HepG2 (cell line): ENCODE measurements at regions not wholly inside any gene's neighbourhood (a gene's known extent, or its start where the extent isn't known, plus 50 kb on each side); places are given as distances from the start of the nearest gene placed in this dataset.

Experiments
- ATAC-seq: fragments of 200-7000 bp; cut with Tn5 transposase; 3 replicates; pipeline ENCODE4 v1.9.1; 2020; ENCODE audit warnings: mild to moderate bottlenecking, moderate library complexity
- BruUV-seq: library from RNA; stranded (reverse); fragments of 400-500 nt; replicated peaks from 2 replicates; lab custom pipeline; 2021; lab: Mats Ljungman, UMichigan
- CTCF ChIA-PET: fragments of 300-600 bp; formaldehyde crosslinking; extraction: SDS; loops from one replicate; lab custom pipeline; 2021; ENCODE audit warnings: low total read pairs, inconsistent platforms, low intra/inter-chr PET ratio; lab: Yijun Ruan, JAX
- POLR2A ChIA-PET: fragments of 350-600 bp; sonication (Branson Sonifier 250); formaldehyde crosslinking; loops from one replicate; lab custom pipeline; 2020; ENCODE audit warnings: antibody characterized with exemption, inconsistent platforms; lab: Yijun Ruan, JAX
- DNase-seq: peaks from one replicate; pipeline ENCODE4 v3.0.0-alpha.2; 2015; ENCODE audit warnings: low spot score
- FAIRE-seq: peaks from 3 replicates; lab custom pipeline; 2011; peaks lifted over from hg19 to GRCh38; lab: Jason Lieb, UNC
- H2AFZ ChIP-seq: one replicate; pipeline ENCODE4 v1.6.1; 2011; ENCODE audit warnings: low read length, inconsistent platforms
- H3K27ac ChIP-seq: fragments of 300-600 bp; 3 replicates; pipeline ENCODE4 v1.8.0; 2011; ENCODE audit warnings: mixed run types, mild to moderate bottlenecking, mixed read lengths, low read length, inconsistent platforms; ENCODE audit not compliant: insufficient read depth; ENCODE audit errors: extremely low read length
- H3K27me3 ChIP-seq, 2 experiments: fragments of 200-600 bp in 1 of 2; 2 replicates in 1 of 2; 3 replicates in 1 of 2; pipeline versions ENCODE4 v1.6.0 to v1.8.0; 2011; ENCODE audit warnings: low read length in 2 of 2, mild to moderate bottlenecking in 2 of 2, moderate library complexity in 2 of 2, inconsistent platforms in 1 of 2; ENCODE audit not compliant: insufficient read depth in 2 of 2, control insufficient read depth in 1 of 2
- H3K36me3 ChIP-seq, 2 experiments: fragments of 200-600 bp in 1 of 2; replicated peaks in 1 of 2; 2 replicates in 1 of 2; 3 replicates in 1 of 2; pipeline versions ENCODE4 v1.5.1 to v1.8.0; 2011; ENCODE audit warnings: low read length in 2 of 2, inconsistent platforms in 1 of 2; ENCODE audit not compliant: insufficient read depth in 2 of 2, control insufficient read depth in 1 of 2
- H3K4me1 ChIP-seq: 2 replicates; pipeline ENCODE4 v1.5.1; 2012; ENCODE audit warnings: low read length, inconsistent platforms; ENCODE audit not compliant: insufficient read depth
- H3K4me2 ChIP-seq: 2 replicates; pipeline ENCODE4 v1.6.0; 2011; ENCODE audit warnings: low read depth, low read length, inconsistent platforms
- H3K4me3 ChIP-seq, 3 experiments: fragments of 200-600 bp in 1 of 3; sonication (generic), shearing (Covaris generic) in 1 of 3; replicated peaks in 1 of 3; 2 replicates each; pipeline ENCODE4 v1.5.1; 2011 to 2016; ENCODE audit warnings: low read length in 3 of 3, inconsistent platforms in 2 of 3, low read depth in 2 of 3, mild to moderate bottlenecking in 2 of 3, control low read depth in 1 of 3, mixed read lengths in 1 of 3; ENCODE audit not compliant: insufficient read depth in 1 of 3
- H3K79me2 ChIP-seq: one replicate; pipeline ENCODE4 v1.6.1; 2011; ENCODE audit warnings: low read length, inconsistent platforms; ENCODE audit not compliant: insufficient read depth
- H3K9ac ChIP-seq: 2 replicates; pipeline ENCODE4 v1.6.0; 2011; ENCODE audit warnings: mild to moderate bottlenecking, low read depth, low read length, inconsistent platforms; ENCODE audit not compliant: insufficient read depth
- H3K9me3 ChIP-seq: 2 replicates; pipeline ENCODE4 v1.5.1; 2012; ENCODE audit warnings: mild to moderate bottlenecking, low read length
- H4K20me1 ChIP-seq: 2 replicates; pipeline ENCODE4 v1.6.0; 2011; ENCODE audit warnings: inconsistent platforms, mild to moderate bottlenecking, low read length, moderate library complexity; ENCODE audit not compliant: insufficient read depth
- GABPB1 ChIP-seq: IDR thresholded peaks from 2 replicates; pipeline ENCODE4 v1.6.1; 2016; ENCODE audit warnings: mild to moderate bottlenecking, missing genetic modification reagents, moderate library complexity, missing compliant biosample characterization
- GPN1 ChIP-seq: sonication (generic); formaldehyde crosslinking; IDR thresholded peaks from 2 replicates; pipeline ENCODE4 v1.5.1; 2020; ENCODE audit warnings: missing genetic modification reagents, borderline replicate concordance
- HBP1 ChIP-seq: IDR thresholded peaks from 2 replicates; pipeline ENCODE4 v1.6.1; 2016; ENCODE audit warnings: low read depth, control low read depth
- NFE2L2 ChIP-seq: fragments of 150-350 bp; IDR thresholded peaks from 2 replicates; pipeline ENCODE4 v1.6.1; 2014; ENCODE audit warnings: low read length
- PAXIP1 ChIP-seq: sonication (generic); formaldehyde crosslinking; conservative IDR thresholded peaks from 2 replicates; pipeline ENCODE4 v1.4.0; 2020; ENCODE audit warnings: mild to moderate bottlenecking, missing genetic modification reagents, moderate library complexity
- ZNF274 ChIP-seq: sonication (generic); formaldehyde crosslinking; IDR thresholded peaks from 2 replicates; pipeline ENCODE4 v1.5.1; 2020; ENCODE audit warnings: mild to moderate bottlenecking, missing genetic modification reagents
- ZNF609 ChIP-seq: sonication (generic); formaldehyde crosslinking; IDR thresholded peaks from 2 replicates; pipeline ENCODE4 v1.4.0; 2020; ENCODE audit warnings: mild to moderate bottlenecking, missing genetic modification reagents, borderline replicate concordance
- ZNF652 ChIP-seq: IDR thresholded peaks from 2 replicates; pipeline ENCODE4 v1.6.1; 2016; ENCODE audit warnings: low read depth, borderline replicate concordance
- WGBS: methylation state at CpG from one replicate; pipeline ENCODE4 v1.1.6; 2017; ENCODE audit warnings: low lambda C conversion rate; 5-methylcytosine and 5-hydroxymethylcytosine counted together
- in situ Hi-C: cut with HindIII; loops from 2 replicates; pipeline ENCODE4 v1.10.0; 2017; ENCODE audit warnings: low pct_unique_long_range_greater_than_20kb; ENCODE audit not compliant: extremely low pct_ligation_motif_present
- intact Hi-C: fragments of 100-400 bp; cut with micrococcal nuclease; formaldehyde crosslinking; loops from one replicate; pipeline ENCODE4 v1.10.0; 2022; ENCODE audit not compliant: unreplicated experiment

- TF ChIP-seq GPN1 (CRISPR knock-in tag) = no peak
- no peak for TF ChIP-seq PAXIP1 (CRISPR knock-in tag)
- TF ChIP-seq NFE2L2 = no peak
Observed at GRCh38 chr6:113187661-113188060, 669.5 kb upstream of the MARCKS start (continued).

- in situ Hi-C loops = no loop called here
- H3K4me3 ChIP-seq = no peak overlapping the region
- H3K9ac ChIP-seq = no peak overlapping the region
- no peaks in the 10 kb centered on the region for H3K4me1 ChIP-seq
- ChIA-PET CTCF (no interaction called here), POLR2A (no interaction called here)
- under 1% methylated on average over 4 of the region's 4 CpGs for WGBS
- H3K27me3 ChIP-seq = no peaks in the 10 kb centered on the region
- H3K27ac ChIP-seq = no peak overlapping the region
- no peak overlapping the region for H3K4me2 ChIP-seq
- intact Hi-C loops = no loop called here
- no peaks in the 10 kb centered on the region for H3K36me3 ChIP-seq
- no peak for DNase-seq
- H3K9me3 ChIP-seq = no peaks in the 10 kb centered on the region
- TF ChIP-seq GABPB1 (CRISPR knock-in tag) = no peak
- TF ChIP-seq HBP1 (CRISPR knock-in tag) = no peak
- no peak for TF ChIP-seq ZNF274 (CRISPR knock-in tag)
- TF ChIP-seq ZNF652 (CRISPR knock-in tag) = no peak
- no peak for TF ChIP-seq ZNF609 (CRISPR knock-in tag)
- no peak overlapping the region for H2AFZ ChIP-seq
- no peak for ATAC-seq
- BruUV-seq = no TSS peak
- H4K20me1 ChIP-seq = no peaks in the 10 kb centered on the region
- no peaks in the 10 kb centered on the region for H3K79me2 ChIP-seq
- no peak for FAIRE-seq
Observed at GRCh38 chr6:113188962-113189361, 668.2 kb upstream of the MARCKS start.
